LNCAP (cell line): ENCODE measurements at regions not wholly inside any gene's neighbourhood (a gene's known extent, or its start where the extent isn't known, plus 50 kb on each side); places are given as distances from the start of the nearest gene placed in this dataset.

Source experiments
- TF ChIP-seq, protein P1 (sequence below): fragments of 450-650 bp; IDR thresholded peaks from 2 replicates; pipeline ENCODE4 v1.5.1; 2017; ENCODE audit warnings: mild to moderate bottlenecking

DNA sequence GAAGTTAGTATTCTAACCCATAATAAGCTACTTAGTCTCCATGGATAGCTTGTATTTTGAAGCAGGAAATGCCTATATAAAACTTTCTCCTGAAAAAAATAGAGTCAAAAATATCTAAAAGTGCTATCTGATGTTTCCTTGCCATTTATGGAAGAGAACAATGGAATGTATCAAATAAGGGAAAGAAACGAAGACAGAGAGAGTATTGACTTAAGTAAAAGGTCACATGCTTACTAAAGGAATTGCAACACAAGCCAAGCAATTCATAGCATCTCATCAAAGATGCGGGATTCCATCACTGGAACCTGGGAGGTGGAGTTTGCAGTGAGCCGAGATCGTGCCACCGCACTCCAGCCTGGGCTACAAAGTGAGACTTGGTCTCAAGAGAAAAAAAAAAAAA lies 112.9 kb upstream of the DTNBP1 start:
- TF ChIP-seq, protein P1, sequence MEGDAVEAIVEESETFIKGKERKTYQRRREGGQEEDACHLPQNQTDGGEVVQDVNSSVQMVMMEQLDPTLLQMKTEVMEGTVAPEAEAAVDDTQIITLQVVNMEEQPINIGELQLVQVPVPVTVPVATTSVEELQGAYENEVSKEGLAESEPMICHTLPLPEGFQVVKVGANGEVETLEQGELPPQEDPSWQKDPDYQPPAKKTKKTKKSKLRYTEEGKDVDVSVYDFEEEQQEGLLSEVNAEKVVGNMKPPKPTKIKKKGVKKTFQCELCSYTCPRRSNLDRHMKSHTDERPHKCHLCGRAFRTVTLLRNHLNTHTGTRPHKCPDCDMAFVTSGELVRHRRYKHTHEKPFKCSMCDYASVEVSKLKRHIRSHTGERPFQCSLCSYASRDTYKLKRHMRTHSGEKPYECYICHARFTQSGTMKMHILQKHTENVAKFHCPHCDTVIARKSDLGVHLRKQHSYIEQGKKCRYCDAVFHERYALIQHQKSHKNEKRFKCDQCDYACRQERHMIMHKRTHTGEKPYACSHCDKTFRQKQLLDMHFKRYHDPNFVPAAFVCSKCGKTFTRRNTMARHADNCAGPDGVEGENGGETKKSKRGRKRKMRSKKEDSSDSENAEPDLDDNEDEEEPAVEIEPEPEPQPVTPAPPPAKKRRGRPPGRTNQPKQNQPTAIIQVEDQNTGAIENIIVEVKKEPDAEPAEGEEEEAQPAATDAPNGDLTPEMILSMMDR, result no peak

DNA sequence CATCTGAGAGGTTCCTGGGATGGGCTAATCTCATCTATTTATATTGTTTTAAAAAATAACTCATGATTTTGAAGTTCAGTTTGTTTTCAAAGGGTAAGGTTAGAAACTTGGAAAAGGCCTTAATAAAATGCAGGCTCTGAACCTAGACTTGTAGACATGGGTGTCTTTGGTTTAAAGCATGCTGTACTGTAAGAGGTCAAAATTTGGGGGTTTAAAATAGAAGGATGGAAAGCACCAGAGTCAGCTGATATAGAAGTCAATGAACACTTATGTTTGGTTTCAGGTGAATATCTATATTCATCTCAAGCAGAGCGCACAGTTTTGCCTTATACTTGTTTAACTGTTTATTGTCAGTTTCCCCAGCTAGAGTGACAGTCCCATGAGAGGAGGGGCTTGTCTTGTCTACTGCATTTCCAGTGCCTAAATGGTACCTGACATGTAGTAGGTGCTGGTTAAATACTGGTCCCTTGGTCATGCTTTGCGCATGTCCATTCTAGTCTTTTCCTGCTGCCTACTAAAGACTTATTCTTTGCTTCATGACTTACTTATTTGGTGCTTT lies 112.3 kb upstream of the DTNBP1 start:
- TF ChIP-seq, protein P1, result no peak

DNA sequence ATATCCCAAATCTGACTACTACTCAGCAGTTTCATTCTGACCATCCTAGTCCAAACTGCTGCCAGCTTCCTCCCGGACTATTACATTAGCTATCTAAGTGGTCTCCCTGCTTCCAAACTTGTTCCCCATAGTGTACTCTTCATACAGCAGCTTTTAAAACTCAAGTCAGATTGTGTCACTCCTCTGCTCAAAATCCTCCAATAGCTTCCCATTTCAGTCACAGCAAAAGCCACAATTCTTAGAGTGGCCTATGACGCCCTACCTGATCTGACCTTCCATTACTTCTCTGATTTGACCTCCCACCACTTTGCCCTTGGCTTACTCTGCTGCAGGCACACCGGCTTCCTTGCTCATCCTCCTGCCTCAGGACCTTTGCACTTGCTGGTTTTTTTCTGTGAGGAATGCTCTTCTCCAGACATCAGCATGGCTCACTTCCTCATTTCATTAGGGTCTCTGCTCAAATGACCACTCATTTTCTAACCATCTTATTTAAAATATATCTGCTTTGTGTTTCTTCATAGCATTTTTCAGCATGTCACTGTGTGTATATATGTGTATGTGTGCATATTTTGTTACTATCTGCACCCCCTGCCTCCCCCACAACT lies 111.1 kb upstream of the DTNBP1 start:
- TF ChIP-seq, protein P1, result no peak

DNA sequence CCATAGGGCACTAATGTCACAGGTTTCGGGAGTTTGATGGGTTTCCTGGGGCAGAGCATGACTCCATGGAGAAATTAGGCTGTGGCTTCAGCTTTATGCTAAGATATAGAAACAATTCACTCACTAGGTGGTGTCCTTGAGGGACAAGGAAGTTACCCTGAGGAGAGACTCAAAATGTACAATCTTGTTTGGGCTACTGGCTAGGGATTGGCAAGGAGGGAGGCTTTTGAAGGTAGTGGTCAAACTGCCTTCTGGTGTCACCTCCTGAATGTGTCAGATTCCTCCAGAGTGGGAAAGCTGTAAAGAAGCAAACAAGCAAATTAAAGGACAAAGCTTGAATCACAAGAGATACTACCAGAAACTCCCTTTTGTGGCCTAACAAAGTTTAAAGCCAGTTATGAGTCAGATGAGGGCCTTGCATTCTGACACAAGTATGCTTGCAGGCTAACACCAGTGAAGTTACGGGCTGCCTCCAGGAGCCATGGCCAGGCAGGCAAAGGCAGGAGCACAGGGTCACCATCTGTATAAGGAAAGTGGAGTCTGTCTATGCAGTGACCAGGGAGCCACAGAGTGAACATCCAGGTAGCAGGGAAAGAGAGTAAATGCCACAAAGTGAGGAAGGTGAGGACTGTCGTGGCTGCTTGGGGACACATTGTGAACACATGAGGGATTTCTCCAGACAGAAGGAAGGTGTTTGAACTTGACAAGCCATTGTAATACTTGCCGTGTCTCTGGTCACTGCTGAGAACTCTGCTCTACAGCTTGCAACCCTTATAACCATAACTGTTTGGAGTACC lies 107.7 kb upstream of the DTNBP1 start:
- TF ChIP-seq, protein P1, result no peak

DNA sequence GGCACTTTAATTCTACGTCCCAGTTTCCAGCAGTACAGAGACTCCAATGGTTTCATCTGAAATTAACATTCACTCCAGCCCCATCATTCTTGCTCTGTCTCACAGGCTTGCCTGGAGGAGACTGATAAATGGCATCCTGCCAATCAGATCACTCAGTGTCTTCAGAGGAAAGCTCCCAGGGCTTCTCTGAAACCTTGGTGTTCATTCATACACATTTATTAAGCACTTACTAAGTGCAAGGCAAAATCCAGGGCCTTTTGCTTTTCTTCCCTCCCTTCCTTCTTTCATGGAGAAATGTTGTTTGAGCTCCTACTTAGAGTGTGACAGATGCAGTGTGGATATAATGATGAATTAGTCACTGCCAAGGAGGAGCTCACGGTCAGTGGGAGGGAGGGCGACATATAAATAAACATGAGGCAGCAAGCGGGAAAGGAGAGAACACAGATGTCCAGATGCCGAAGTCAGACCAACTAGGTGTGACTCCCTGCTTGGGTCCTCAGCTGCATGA lies 106.7 kb upstream of the DTNBP1 start:
- TF ChIP-seq, protein P1, result no peak

DNA sequence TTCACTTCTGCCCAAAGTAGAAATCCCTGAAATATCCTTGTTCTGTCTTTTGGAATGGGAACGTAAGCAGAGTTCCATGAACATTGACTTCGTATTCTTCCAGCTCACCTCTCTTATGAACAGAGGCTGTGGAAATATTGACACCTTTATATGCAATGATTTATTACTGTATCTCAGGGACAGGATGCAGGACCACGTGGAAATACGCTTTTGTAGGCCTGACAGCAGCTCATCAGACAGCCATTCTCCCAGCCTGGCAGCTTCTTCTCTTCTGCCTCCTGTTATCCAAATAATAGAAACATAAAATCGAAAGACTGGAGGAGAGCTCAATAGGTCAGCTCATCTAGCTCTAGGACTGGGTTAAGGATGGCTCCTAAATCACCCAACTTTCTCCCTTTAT lies 106.2 kb upstream of the DTNBP1 start:
- TF ChIP-seq, protein P1, result no peak

DNA sequence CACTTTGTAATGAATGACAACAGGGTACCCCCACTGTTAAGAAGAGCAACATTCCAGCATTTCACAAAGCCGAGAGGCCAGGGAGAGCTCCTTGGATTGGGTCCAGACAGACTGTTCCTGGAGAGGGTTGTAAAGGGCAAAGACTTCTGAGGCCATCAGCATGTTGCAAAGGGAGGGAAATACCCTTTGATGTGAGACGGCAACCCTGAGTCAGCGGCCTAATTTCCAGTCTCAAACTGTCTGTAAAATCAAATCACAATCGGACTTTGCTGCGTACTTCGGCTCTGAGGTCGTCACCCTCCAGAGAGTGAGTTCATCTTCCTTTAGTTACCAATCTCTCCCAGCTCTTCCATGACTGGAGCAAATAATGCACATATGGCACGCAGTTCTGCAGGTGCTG lies 101.0 kb upstream of the DTNBP1 start:
- TF ChIP-seq, protein P1, result no peak
